IPS DF 6.9 (cell line): ENCODE measurements at regions not wholly inside any gene's neighbourhood (a gene's known extent, or its start where the extent isn't known, plus 50 kb on each side); places are given as distances from the start of the nearest gene placed in this dataset.

Source experiments
- DNase-seq: peaks from one replicate; pipeline ENCODE4 v3.0.0-alpha.2; 2013; ENCODE audit warnings: low read depth, low spot score
- H3K27ac ChIP-seq: one replicate; pipeline ENCODE4 v1.5.1; 2013; ENCODE audit warnings: low read length, control low read depth
- H3K27me3 ChIP-seq: 2 replicates; pipeline ENCODE4 v1.6.1; 2013; ENCODE audit warnings: mild to moderate bottlenecking, low read length; ENCODE audit not compliant: control insufficient read depth, insufficient read depth
- H3K36me3 ChIP-seq: 2 replicates; pipeline ENCODE4 v1.6.1; 2013; ENCODE audit warnings: low read length; ENCODE audit not compliant: control insufficient read depth, insufficient read depth
- H3K4me1 ChIP-seq: 2 replicates; pipeline ENCODE4 v1.6.1; 2013; ENCODE audit warnings: low read length; ENCODE audit not compliant: control insufficient read depth, insufficient read depth
- H3K4me3 ChIP-seq: 2 replicates; pipeline ENCODE4 v1.5.1; 2013; ENCODE audit warnings: mild to moderate bottlenecking, low read length
- H3K9me3 ChIP-seq: 2 replicates; pipeline ENCODE4 v1.6.1; 2013; ENCODE audit warnings: low read length, inconsistent platforms; ENCODE audit not compliant: control insufficient read depth, insufficient read depth
- WGBS: extraction: QIAGEN DNeasy Blood & Tissue Kit; methylation state at CpG from one replicate; pipeline ENCODE4 v1.1.7; 2013; ENCODE audit warnings: mixed read lengths, missing lambda C conversion rate; ENCODE audit not compliant: insufficient read length, insufficient coverage; 5-methylcytosine and 5-hydroxymethylcytosine counted together

DNA sequence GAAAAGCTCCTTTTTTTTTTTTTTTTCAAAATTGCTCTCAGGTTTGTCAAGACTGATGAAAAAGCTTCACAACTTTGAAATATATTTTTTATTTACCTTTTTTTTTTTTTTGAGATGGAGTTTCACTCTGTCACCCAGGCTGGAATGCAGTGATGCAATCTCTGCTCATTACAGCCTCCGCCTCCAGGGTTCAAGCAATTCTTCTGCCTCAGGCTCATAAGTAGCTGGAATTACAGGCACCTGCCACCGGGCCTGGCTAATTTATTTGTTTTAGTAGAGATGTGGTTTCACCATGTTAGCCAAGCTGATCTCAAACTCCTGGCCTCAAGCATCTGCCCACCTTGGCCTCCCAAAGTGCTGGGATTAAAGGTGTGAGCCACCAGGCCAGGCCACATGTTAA lies 1515.0 kb downstream of the OTOL1 start:
- no CpG with 5 or more reads among the region's 2 CpGs for WGBS
- no peak overlapping the region for H3K27ac ChIP-seq
- no peak overlapping the region for H3K4me3 ChIP-seq
- DNase-seq, result no peak
- H3K4me1 ChIP-seq, result no peaks in the 10 kb centered on the region
- no peaks in the 10 kb centered on the region for H3K9me3 ChIP-seq
- no peaks in the 10 kb centered on the region for H3K27me3 ChIP-seq
- H3K36me3 ChIP-seq, result no peaks in the 10 kb centered on the region

DNA sequence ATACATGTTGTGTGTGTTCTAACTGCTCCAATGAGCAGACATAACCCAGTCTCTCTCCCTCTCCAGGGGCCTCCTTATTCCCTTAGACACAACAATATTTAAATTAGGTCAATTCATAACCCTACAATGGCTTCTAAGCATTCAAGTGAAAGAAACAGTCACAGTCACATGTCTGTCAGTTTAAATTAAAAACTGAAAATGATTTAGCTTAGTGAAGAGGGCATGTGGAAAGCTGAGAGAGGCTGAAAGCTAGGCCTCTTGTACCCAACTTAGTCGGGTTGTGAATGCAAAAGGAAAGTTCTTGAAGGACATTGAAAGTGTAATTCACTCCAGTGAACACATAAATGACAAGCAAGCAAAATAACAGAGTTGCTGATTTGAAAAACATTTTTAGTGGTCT lies 1519.6 kb downstream of the OTOL1 start:
- no peaks in the 10 kb centered on the region for H3K27me3 ChIP-seq
- H3K4me3 ChIP-seq, result no peak overlapping the region
- H3K4me1 ChIP-seq, result no peaks in the 10 kb centered on the region
- no CpG with 5 or more reads among the region's 1 CpG for WGBS
- no peaks in the 10 kb centered on the region for H3K36me3 ChIP-seq
- no peaks in the 10 kb centered on the region for H3K9me3 ChIP-seq
- H3K27ac ChIP-seq, result no peak overlapping the region
- DNase-seq, result no peak

DNA sequence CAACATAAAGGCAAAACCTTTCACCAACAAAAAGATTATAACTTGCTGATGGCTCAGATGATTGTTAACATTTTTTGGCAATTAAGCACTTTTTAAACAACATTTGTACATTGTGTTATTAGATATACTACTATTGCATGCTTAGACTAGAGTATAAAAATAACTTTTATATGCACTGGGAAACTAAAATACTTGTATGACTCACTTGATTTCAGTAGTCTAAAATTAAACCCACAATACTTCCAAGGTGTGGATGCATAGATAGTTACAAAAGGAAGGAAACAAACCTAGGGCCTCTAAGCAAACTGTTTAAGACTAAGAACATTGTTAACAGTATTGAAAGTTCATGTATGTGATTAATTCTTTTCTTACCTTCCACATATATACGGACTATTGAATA lies 1521.5 kb downstream of the OTOL1 start:
- H3K9me3 ChIP-seq, result no peaks in the 10 kb centered on the region
- H3K36me3 ChIP-seq, result no peaks in the 10 kb centered on the region
- H3K27ac ChIP-seq, result no peak overlapping the region
- no peaks in the 10 kb centered on the region for H3K27me3 ChIP-seq
- no peaks in the 10 kb centered on the region for H3K4me1 ChIP-seq
- no peak for DNase-seq
- WGBS, result no CpG with 5 or more reads among the region's 1 CpG
- H3K4me3 ChIP-seq, result no peak overlapping the region

DNA sequence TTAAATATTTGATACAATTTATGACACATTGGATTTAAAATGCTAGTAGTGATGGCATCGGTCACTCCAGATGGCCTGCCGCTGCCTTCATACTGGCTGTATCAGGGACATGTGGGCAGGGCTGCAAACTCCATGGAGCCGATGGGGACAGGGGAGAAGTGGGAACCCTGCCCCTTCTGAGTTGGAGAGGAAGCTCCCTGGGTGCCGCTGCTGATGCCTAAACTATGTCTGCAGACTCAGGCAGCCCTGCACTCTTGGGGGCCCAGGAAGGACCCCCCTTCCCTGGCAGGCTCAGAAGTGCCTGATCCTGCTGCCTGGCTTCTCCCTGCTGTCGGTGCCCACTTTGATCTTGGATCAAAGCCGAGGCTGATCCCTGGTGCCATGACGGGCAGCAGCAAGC lies 1522.1 kb downstream of the OTOL1 start:
- Histone ChIP-seq H3K27ac (no peak overlapping the region), H3K4me3 (no peak overlapping the region), H3K9me3 (no peaks in the 10 kb centered on the region), H3K36me3 (no peaks in the 10 kb centered on the region), H3K27me3 (no peaks in the 10 kb centered on the region), H3K4me1 (no peaks in the 10 kb centered on the region)
- no CpG with 5 or more reads among the region's 7 CpGs for WGBS
- no peak for DNase-seq

DNA sequence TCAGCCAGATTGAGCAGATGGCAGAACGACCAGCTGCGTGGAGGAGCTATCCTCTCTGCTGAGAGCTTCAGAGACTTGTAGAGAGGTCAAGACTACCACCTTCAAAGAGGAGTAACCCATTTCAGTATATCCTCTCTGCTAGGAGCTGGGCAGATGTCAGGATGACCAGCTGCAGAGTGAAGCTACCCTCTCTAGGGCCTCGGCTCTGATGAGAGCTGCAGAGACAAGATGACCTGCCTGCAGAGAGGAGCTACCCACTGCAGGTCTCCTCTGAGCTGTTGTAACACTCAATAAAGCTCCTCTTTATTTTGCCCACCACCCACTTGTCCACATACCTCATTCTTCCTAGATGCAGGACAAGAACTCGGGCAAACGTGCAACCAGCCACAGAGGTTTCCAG lies 1522.7 kb downstream of the OTOL1 start:
- no peaks in the 10 kb centered on the region for H3K4me1 ChIP-seq
- no peaks in the 10 kb centered on the region for H3K9me3 ChIP-seq
- no peak overlapping the region for H3K4me3 ChIP-seq
- WGBS, result no CpG with 5 or more reads among the region's 5 CpGs
- DNase-seq, result no peak
- H3K27ac ChIP-seq, result no peak overlapping the region
- no peaks in the 10 kb centered on the region for H3K36me3 ChIP-seq
- no peaks in the 10 kb centered on the region for H3K27me3 ChIP-seq

DNA sequence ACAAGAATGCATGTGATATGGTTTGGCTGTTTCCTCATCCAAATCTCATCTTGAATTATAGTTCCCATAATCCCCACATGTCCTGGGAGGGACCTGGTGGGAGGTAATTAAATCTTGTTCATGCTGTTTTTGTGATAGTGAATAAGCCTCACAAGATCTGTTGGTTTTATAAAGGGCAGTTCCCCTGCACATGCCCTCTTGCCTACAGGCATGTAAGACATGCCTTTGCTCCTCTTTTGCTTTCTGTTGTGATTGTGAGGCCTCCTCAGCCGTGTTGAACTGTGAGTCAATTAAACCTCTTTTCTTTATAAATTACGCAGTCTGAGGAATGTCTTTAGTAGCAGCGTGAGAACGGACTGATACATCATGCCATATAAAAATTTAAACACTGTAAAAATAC lies 1537.0 kb downstream of the OTOL1 start:
- Histone ChIP-seq H3K9me3 (no peaks in the 10 kb centered on the region), H3K27me3 (no peaks in the 10 kb centered on the region), H3K4me3 (no peak overlapping the region), H3K27ac (no peak overlapping the region), H3K36me3 (no peaks in the 10 kb centered on the region), H3K4me1 (no peaks in the 10 kb centered on the region)
- no peak for DNase-seq
- WGBS, result no CpG with 5 or more reads among the region's 4 CpGs

DNA sequence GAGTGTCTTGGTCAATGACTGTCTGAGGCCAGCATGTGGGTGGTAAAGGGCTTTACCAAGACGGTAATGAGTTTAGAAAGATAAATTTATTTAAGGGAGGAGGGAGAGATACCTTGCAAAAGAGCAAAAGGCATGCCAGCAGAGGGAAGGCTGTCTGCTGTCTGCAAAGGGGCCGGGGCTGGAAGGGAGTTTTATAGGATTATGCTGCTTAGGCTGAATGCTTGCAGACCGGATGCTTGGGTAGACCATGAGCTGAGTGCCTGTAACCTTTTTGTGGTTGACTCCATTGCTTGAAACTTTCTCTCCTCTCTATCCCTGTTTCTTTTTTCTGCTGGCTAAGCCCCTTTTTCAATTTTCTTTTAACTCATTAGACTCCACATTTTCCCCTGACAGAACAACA lies 1543.0 kb downstream of the OTOL1 start:
- no peak overlapping the region for H3K27ac ChIP-seq
- no peaks in the 10 kb centered on the region for H3K9me3 ChIP-seq
- H3K27me3 ChIP-seq, result no peaks in the 10 kb centered on the region
- no peaks in the 10 kb centered on the region for H3K4me1 ChIP-seq
- no peak overlapping the region for H3K4me3 ChIP-seq
- no peaks in the 10 kb centered on the region for H3K36me3 ChIP-seq
- no peak for DNase-seq
- WGBS, result no CpG with 5 or more reads among the region's 3 CpGs

DNA sequence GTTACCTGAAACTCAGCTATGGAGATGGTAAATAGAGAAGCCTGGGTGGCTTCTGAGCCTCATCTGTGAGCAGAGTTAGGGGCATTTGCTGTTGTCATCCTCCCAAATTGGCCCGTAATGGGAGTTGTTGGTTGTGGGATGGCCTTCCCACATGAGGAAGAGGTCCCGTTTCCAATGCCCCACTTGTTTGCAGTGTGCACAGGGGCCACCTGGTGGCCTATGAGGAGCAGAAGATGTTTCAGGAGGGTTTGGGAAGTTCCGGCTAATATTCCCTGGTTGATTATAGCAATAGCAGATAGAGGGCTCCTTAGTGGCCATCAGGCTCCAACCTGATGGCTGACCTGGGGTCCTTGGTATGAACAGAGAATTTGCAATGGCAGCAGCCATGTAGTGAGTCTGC lies 1546.5 kb downstream of the OTOL1 start:
- Histone ChIP-seq H3K9me3 (no peaks in the 10 kb centered on the region; the same call in 1 of the 2 replicates), H3K27me3 (no peaks in the 10 kb centered on the region), H3K36me3 (no peaks in the 10 kb centered on the region), H3K4me1 (no peaks in the 10 kb centered on the region), H3K27ac (no peak overlapping the region), H3K4me3 (no peak overlapping the region)
- DNase-seq, result no peak
- no CpG with 5 or more reads among the region's 3 CpGs for WGBS

DNA sequence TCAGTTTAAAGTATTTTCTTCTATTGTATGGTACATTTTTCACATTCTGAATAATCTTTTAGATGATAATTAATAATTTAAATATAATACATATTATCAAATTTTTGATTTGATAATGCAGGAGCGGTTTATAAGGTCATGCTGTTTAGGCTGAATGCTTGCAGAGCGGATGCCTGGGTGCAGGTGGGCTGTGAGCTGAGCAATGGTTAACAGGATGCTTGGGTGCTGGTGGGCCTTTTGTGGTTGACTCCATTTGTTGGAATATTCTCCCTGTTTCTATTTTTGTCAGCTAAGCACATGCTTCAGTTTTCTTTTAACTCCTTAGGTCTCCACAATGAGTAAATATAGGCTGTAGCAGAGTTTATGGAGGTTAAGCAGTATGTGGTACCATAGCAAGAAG lies 1549.3 kb downstream of the OTOL1 start:
- Histone ChIP-seq H3K4me1 (no peaks in the 10 kb centered on the region), H3K9me3 (no peaks in the 10 kb centered on the region; the same call in 1 of the 2 replicates), H3K36me3 (no peaks in the 10 kb centered on the region), H3K27ac (no peak overlapping the region), H3K27me3 (no peaks in the 10 kb centered on the region), H3K4me3 (no peak overlapping the region)
- no peak for DNase-seq
- no CpG with 5 or more reads among the region's 2 CpGs for WGBS

DNA sequence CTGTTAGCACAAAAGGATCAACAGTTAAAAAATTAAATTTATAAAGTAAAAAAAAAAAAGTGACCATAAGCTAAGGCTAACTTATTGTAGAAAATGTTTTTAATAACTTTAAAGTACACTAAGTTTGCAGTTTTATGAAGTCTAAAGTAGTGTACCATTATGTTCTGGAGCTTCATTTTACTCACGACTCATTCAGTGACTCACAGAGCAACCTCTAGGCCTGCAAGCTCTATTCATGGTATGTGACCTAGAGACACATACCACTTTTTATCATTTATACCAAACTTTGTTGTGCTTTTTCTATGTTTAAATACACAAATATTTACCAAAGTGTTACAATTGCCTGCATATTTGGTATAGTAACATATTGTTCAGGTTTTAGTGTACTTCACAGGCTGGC lies 1552.3 kb downstream of the OTOL1 start:
- WGBS, result no CpG with 5 or more reads among the region's 1 CpG
- no peak overlapping the region for H3K4me3 ChIP-seq
- no peaks in the 10 kb centered on the region; the same call in 1 of the 2 replicates for H3K4me1 ChIP-seq
- H3K9me3 ChIP-seq, result no peaks in the 10 kb centered on the region; the same call in 1 of the 2 replicates
- H3K27ac ChIP-seq, result no peak overlapping the region
- H3K27me3 ChIP-seq, result no peaks in the 10 kb centered on the region
- DNase-seq, result no peak
- H3K36me3 ChIP-seq, result no peaks in the 10 kb centered on the region

DNA sequence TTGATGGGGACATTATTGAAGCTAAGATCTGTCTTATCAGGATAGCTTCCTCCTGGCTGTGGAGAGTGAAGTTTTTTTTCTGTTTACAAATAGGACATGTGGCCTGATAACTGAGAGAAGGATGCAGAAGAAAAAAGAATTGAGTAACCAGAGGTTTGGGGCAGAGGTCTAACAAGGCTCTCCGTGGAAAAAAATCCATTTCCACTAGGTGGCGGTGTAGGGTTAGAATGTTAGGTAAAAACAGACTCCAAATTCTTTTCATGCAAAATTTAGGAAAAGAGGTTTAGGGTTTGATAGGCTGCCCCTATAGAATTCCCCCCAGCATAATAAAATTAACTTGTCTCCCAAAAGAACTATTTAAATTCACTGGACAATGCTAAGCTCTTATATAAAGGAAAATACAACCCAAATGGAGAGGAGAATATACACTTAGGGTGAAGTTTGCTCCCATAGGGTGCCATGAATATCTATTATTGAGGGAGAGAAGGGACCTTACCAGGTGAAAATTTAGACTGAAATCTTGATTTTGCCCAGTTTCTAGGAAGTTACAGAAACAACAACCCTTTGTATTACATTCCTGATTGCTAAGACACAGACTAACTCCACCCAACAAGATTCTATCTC lies 1560.4 kb downstream of the OTOL1 start:
- Histone ChIP-seq H3K27me3 (no peaks in the 10 kb centered on the region), H3K9me3 (peaks cover 2% of the 10 kb centered on the region; the same call in 1 of the 2 replicates), H3K27ac (no peak overlapping the region), H3K4me1 (no peaks in the 10 kb centered on the region; the same call in 1 of the 2 replicates), H3K4me3 (no peak overlapping the region), H3K36me3 (no peaks in the 10 kb centered on the region)
- peak; percentile 58 for DNase-seq
- no CpG with 5 or more reads among the region's 2 CpGs for WGBS
